H1 (cell line): ENCODE measurements at regions not wholly inside any gene's neighbourhood (a gene's known extent, or its start where the extent isn't known, plus 50 kb on each side); places are given as distances from the start of the nearest gene placed in this dataset.

Source experiments
- CTCF ChIA-PET: fragments of 300-600 bp; sonication (Branson Sonifier 250); formaldehyde crosslinking; loops from one replicate; lab custom pipeline; 2021; ENCODE audit not compliant: partially characterized antibody; lab: Charles Lee
- POLR2A ChIA-PET: fragments of 300-600 bp; sonication (Branson Sonifier 250); formaldehyde crosslinking; loops from one replicate; lab custom pipeline; 2021; ENCODE audit warnings: inconsistent platforms; ENCODE audit not compliant: partially characterized antibody; lab: Charles Lee
- DNase-seq, 2 experiments: peaks; one replicate each; pipeline versions ENCODE4 v3.0.0 to v3.0.0-alpha.2; 2010 to 2022; ENCODE audit warnings: low spot score in 2 of 2, low read depth in 1 of 2, mixed read lengths in 1 of 2
- FAIRE-seq: peaks from 2 replicates; lab custom pipeline; 2011; peaks lifted over from hg19 to GRCh38; lab: Jason Lieb, UNC
- H2AFZ ChIP-seq: 2 replicates; pipeline ENCODE4 v1.8.1; 2012; ENCODE audit warnings: low read length, inconsistent platforms
- H2AK5ac ChIP-seq: 2 replicates; pipeline ENCODE4 v1.6.1; 2013; ENCODE audit warnings: low read depth, low read length
- H2BK120ac ChIP-seq: replicated peaks from 2 replicates; pipeline ENCODE3; 2013; ENCODE audit warnings: low read depth, low read length, inconsistent platforms
- H2BK12ac ChIP-seq: 2 replicates; pipeline ENCODE4 v1.6.1; 2013; ENCODE audit warnings: low read depth, low read length
- H2BK15ac ChIP-seq: 2 replicates; pipeline ENCODE4 v1.6.1; 2013; ENCODE audit warnings: low read length
- H2BK20ac ChIP-seq: 2 replicates; pipeline ENCODE4 v1.6.1; 2013; ENCODE audit warnings: low read length
- H2BK5ac ChIP-seq: 2 replicates; pipeline ENCODE4 v1.6.1; 2013; ENCODE audit warnings: low read depth, low read length
- H3K14ac ChIP-seq: 2 replicates; pipeline ENCODE4 v1.6.1; 2013; ENCODE audit warnings: inconsistent platforms; ENCODE audit not compliant: insufficient read length
- H3K18ac ChIP-seq: 2 replicates; pipeline ENCODE4 v1.6.1; 2013; ENCODE audit warnings: low read length; ENCODE audit errors: extremely low read depth
- H3K23ac ChIP-seq: 2 replicates; pipeline ENCODE4 v1.6.1; 2013; ENCODE audit warnings: inconsistent platforms; ENCODE audit not compliant: insufficient read length
- H3K23me2 ChIP-seq: 2 replicates; pipeline ENCODE4 v1.6.1; 2013; ENCODE audit warnings: low read depth, low read length
- H3K27ac ChIP-seq: 2 replicates; pipeline ENCODE4 v1.6.1; 2011; ENCODE audit warnings: low read depth, low read length, inconsistent platforms
- H3K27me3 ChIP-seq, 4 experiments: replicated peaks in 1 of 4; 1 replicate in 1 of 4; 2 replicates in 3 of 4; pipeline versions ENCODE4 v1.6.1 to v1.8.1; 2011 to 2013; ENCODE audit warnings: low read length in 3 of 4, mild to moderate bottlenecking in 3 of 4, inconsistent platforms in 2 of 4, mixed read lengths in 2 of 4, moderate library complexity in 1 of 4; ENCODE audit not compliant: control insufficient read depth in 3 of 4, insufficient read depth in 3 of 4; ENCODE audit errors: extremely low read depth in 1 of 4
- H3K36me3 ChIP-seq, 4 experiments: 2 replicates each; pipeline versions ENCODE4 v1.6.1 to v1.8.1; 2011 to 2013; ENCODE audit warnings: mild to moderate bottlenecking in 4 of 4, low read length in 3 of 4, moderate library complexity in 2 of 4, control low read depth in 1 of 4, inconsistent platforms in 1 of 4; ENCODE audit not compliant: insufficient read depth in 4 of 4, control insufficient read depth in 2 of 4
- H3K4ac ChIP-seq: replicated peaks from 2 replicates; pipeline ENCODE3; 2013; ENCODE audit warnings: low read length, low read depth, mixed read lengths, inconsistent platforms; ENCODE audit not compliant: insufficient read length
- H3K4me1 ChIP-seq, 4 experiments: replicated peaks in 1 of 4; 1 replicate in 1 of 4; 2 replicates in 3 of 4; pipeline versions ENCODE4 v1.6.1 to v1.8.1; 2011 to 2013; ENCODE audit warnings: low read length in 3 of 4, inconsistent platforms in 2 of 4, mixed read lengths in 1 of 4; ENCODE audit not compliant: insufficient read depth in 4 of 4, control insufficient read depth in 3 of 4
- H3K4me2 ChIP-seq, 2 experiments: 2 replicates each; pipeline versions ENCODE4 v1.6.1 to v1.8.1; 2011 to 2013; ENCODE audit warnings: low read depth in 2 of 2, low read length in 2 of 2, control low read depth in 1 of 2, inconsistent platforms in 1 of 2, mild to moderate bottlenecking in 1 of 2; ENCODE audit not compliant: insufficient read depth in 1 of 2
- H3K4me3 ChIP-seq, 4 experiments: fragments of 200-600, 300-600 bp in 1 of 4; sonication (generic), shearing (Covaris generic), sonication (Bioruptor Twin) in 1 of 4; 2 replicates each; pipeline versions ENCODE4 v1.5.1 to v1.8.1; 2011 to 2016; ENCODE audit warnings: low read length in 4 of 4, low read depth in 3 of 4, control low read depth in 2 of 4, inconsistent platforms in 2 of 4, mild to moderate bottlenecking in 2 of 4, mixed read lengths in 1 of 4, moderate library complexity in 1 of 4; ENCODE audit not compliant: insufficient read depth in 2 of 4; ENCODE audit errors: extremely low read depth in 1 of 4
- H3K56ac ChIP-seq: replicated peaks from 2 replicates; pipeline ENCODE3; 2013; ENCODE audit warnings: low read depth, mild to moderate bottlenecking, mixed read lengths, low read length, inconsistent platforms; ENCODE audit not compliant: insufficient read length
- H3K79me1 ChIP-seq: 2 replicates; pipeline ENCODE4 v1.6.1; 2013; ENCODE audit warnings: low read depth, low read length, control low read depth
- H3K79me2 ChIP-seq, 2 experiments: 2 replicates each; pipeline versions ENCODE4 v1.6.1 to v1.8.1; 2012 to 2013; ENCODE audit warnings: low read length in 2 of 2, mild to moderate bottlenecking in 2 of 2, inconsistent platforms in 1 of 2; ENCODE audit not compliant: insufficient read depth in 2 of 2, control insufficient read depth in 1 of 2
- H3K9ac ChIP-seq, 4 experiments: replicated peaks in 1 of 4; 1 replicate in 1 of 4; 2 replicates in 3 of 4; pipeline versions ENCODE4 v1.6.1 to v1.8.1; 2011 to 2013; ENCODE audit warnings: low read depth in 3 of 4, low read length in 3 of 4, control low read depth in 2 of 4, mild to moderate bottlenecking in 2 of 4, moderate library complexity in 2 of 4, inconsistent platforms in 1 of 4; ENCODE audit errors: extremely low read depth in 1 of 4
- H3K9me3 ChIP-seq, 2 experiments: 2 replicates each; pipeline versions ENCODE4 v1.6.1 to v1.8.1; 2012 to 2013; ENCODE audit warnings: mild to moderate bottlenecking in 2 of 2, moderate library complexity in 2 of 2, control low read depth in 1 of 2, inconsistent platforms in 1 of 2, low read depth in 1 of 2, low read length in 1 of 2, mixed read lengths in 1 of 2; ENCODE audit not compliant: insufficient read depth in 2 of 2
- H4K20me1 ChIP-seq, 2 experiments: replicated peaks in 1 of 2; 2 replicates each; pipeline versions ENCODE3 to v1.8.1; 2011 to 2013; ENCODE audit warnings: inconsistent platforms in 2 of 2, low read length in 2 of 2, mild to moderate bottlenecking in 1 of 2; ENCODE audit not compliant: insufficient read depth in 2 of 2, control insufficient read depth in 1 of 2
- H4K5ac ChIP-seq: 2 replicates; pipeline ENCODE4 v1.6.1; 2013; ENCODE audit warnings: low read length, low read depth, mixed read lengths, inconsistent platforms; ENCODE audit not compliant: insufficient read length
- H4K8ac ChIP-seq: 2 replicates; pipeline ENCODE4 v1.8.0; 2013; ENCODE audit warnings: mild to moderate bottlenecking, moderate library complexity, low read length, inconsistent platforms; ENCODE audit not compliant: insufficient read depth; ENCODE audit errors: extremely low read depth
- H4K91ac ChIP-seq: replicated peaks from 2 replicates; pipeline ENCODE3; 2013; ENCODE audit warnings: low read length, mixed read lengths, inconsistent platforms; ENCODE audit not compliant: insufficient read length
- BCL11A ChIP-seq, 2 experiments: IDR thresholded peaks; one replicate each; pipeline ENCODE4 v1.6.1; 2011; ENCODE audit warnings: low read depth in 2 of 2, low read length in 2 of 2, mild to moderate bottlenecking in 2 of 2
- KDM5A ChIP-seq: fragments of 200-600 bp; IDR thresholded peaks from 2 replicates; pipeline ENCODE4 v1.7.1; 2012; ENCODE audit warnings: mild to moderate bottlenecking, low read length, inconsistent platforms, mixed read lengths
- PHF8 ChIP-seq: fragments of 200-600 bp; sonication (generic); conservative IDR thresholded peaks from 2 replicates; pipeline ENCODE4 v1.7.1; 2012; ENCODE audit warnings: low read depth, mild to moderate bottlenecking, inconsistent platforms, low read length, moderate library complexity
- POLR2A ChIP-seq, 2 experiments: IDR thresholded peaks; 1 replicate in 1 of 2; 2 replicates in 1 of 2; pipeline ENCODE4 v1.6.1; 2011; ENCODE audit warnings: low read depth in 2 of 2, low read length in 2 of 2, mild to moderate bottlenecking in 2 of 2; ENCODE audit errors: control extremely low read depth in 1 of 2
- POU5F1 ChIP-seq: IDR thresholded peaks from 2 replicates; pipeline ENCODE4 v1.6.1; 2011; ENCODE audit warnings: low read depth, mild to moderate bottlenecking, low read length, moderate library complexity
- RXRA ChIP-seq: IDR thresholded peaks from 2 replicates; pipeline ENCODE4 v1.6.1; 2011; ENCODE audit warnings: low read depth, mild to moderate bottlenecking, low read length, moderate library complexity; ENCODE audit not compliant: insufficient read depth
- SIRT6 ChIP-seq: IDR thresholded peaks from one replicate; pipeline ENCODE4 v1.7.1; 2012; ENCODE audit warnings: low read length, inconsistent platforms
- SP2 ChIP-seq: IDR thresholded peaks from 2 replicates; pipeline ENCODE4 v1.6.1; 2012; ENCODE audit warnings: mild to moderate bottlenecking, low read length, inconsistent platforms
- SUZ12 ChIP-seq: fragments of 200-600 bp; sonication (generic); IDR thresholded peaks from 2 replicates; pipeline ENCODE4 v1.6.1; 2012; ENCODE audit warnings: mild to moderate bottlenecking, inconsistent platforms, low read length, moderate library complexity, mixed read lengths

DNA sequence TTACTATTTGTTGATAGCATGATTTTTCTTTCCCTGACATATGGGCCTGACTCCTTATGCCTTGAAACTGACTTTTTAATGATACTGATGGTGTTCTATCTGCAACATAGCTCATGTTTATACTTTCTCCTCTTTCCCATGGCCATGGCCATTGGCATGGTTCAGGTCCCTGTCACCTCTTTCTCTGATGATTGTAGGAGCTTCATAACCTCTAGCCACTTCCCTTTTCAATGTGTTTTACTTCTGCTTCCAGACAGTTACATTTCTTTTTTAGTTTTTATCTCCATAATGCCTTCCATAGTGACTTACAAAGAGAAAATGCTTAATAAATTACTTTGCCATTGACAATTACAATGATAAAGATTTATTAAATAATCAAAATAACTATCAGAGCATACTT, 177.9 kb upstream of the SETBP1 start:
- no peaks in the 10 kb centered on the region for H4K20me1 ChIP-seq
- ChIA-PET CTCF (no interaction called here), POLR2A (no interaction called here)
- no peaks in the 10 kb centered on the region for H3K27me3 ChIP-seq
- no peak for FAIRE-seq
- no peaks in the 10 kb centered on the region; a peak in 1 of 7 replicates for H3K4me1 ChIP-seq
- no peaks in the 10 kb centered on the region for H3K79me1 ChIP-seq
- H2AK5ac ChIP-seq = no peak overlapping the region
- H3K4ac ChIP-seq = no peak overlapping the region
- no peak overlapping the region for H2BK120ac ChIP-seq
- no peak overlapping the region for H3K14ac ChIP-seq
- H2BK15ac ChIP-seq = no peak overlapping the region
- H3K9me3 ChIP-seq = no peaks in the 10 kb centered on the region
- H2BK20ac ChIP-seq = no peak overlapping the region
- H3K79me2 ChIP-seq = no peaks in the 10 kb centered on the region
- no peak overlapping the region for H3K9ac ChIP-seq
- H3K4me2 ChIP-seq = no peak overlapping the region
- no peak overlapping the region for H2BK5ac ChIP-seq
- no peak for TF ChIP-seq BCL11A (IDR thresholded peaks at IDR 0.05; ENCODE audit: low read depth in 2 of 2, low read length in 2 of 2)
- TF ChIP-seq POLR2A (IDR thresholded peaks at IDR 0.05; ENCODE audit: control extremely low read depth in 1 of 2, low read depth in 2 of 2, low read length in 2 of 2) = no peak
- no peak for TF ChIP-seq SIRT6
- no peak for TF ChIP-seq SUZ12
- no peak for TF ChIP-seq KDM5A
- TF ChIP-seq RXRA = no peak
- no peak for TF ChIP-seq POU5F1
- no peak for TF ChIP-seq PHF8
- no peak for TF ChIP-seq SP2
- TF ChIP-seq, all 59 proteins: peak for 0
- Histone ChIP-seq H3K4me3 (no peak overlapping the region), H3K23me2 (no peaks in the 10 kb centered on the region), H3K56ac (no peak overlapping the region), H2BK12ac (no peak overlapping the region), H4K8ac (no peak overlapping the region), H3K18ac (no peak overlapping the region), H2AFZ (no peak overlapping the region), H3K36me3 (no peaks in the 10 kb centered on the region), H4K91ac (no peak overlapping the region), H3K23ac (no peak overlapping the region), H4K5ac (no peak overlapping the region), H3K27ac (no peak overlapping the region)
- no peak for DNase-seq
